Stimulated activated CD8-positive, alpha-beta memory T cell treated with anti-CD3 and anti-CD28 coated beads, Interleukin-12 subunit alpha, Interleukin-12 subunit beta, amount 100 ng/mL, for 4 hours (primary cell): ENCODE measurements at regions not wholly inside any gene's neighbourhood (a gene's known extent, or its start where the extent isn't known, plus 50 kb on each side); places are given as distances from the start of the nearest gene placed in this dataset.
"Not testable (repeated sequence)": the region's sequence is repeated elsewhere in the genome, so short reads cannot be mapped to it uniquely, and the experiment has no call there.

Experiments used
- DNase-seq: peaks from one replicate; pipeline ENCODE4 v3.0.0-alpha.2; 2020; ENCODE audit warnings: low read depth

DNA sequence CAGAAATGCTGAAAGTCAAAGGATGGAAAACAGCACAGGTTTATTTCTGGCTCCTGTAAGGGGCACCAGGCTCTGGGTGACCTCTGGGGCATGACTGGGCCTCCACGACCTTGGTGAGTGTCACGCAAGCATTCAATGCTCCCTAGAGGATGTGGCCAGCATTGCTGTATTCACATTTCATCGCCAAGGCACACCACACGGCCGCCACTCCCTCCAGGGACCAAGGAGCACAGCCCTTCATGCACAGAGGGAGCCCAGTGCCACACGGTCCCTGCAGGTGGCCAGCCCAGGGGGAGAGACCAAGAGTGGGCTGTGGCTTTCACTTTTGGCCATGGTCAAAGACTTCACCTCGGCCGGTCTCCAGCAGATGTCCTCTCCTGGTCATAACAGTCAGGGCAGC is 137.4 kb upstream of the TNRC6C start:
- no peak for DNase-seq

GRCh38 chr17:77822302-77823030 is 136.0 kb upstream of the TNRC6C start:
- no peak for DNase-seq

GRCh38 chr17:77824102-77824779 is 134.3 kb upstream of the TNRC6C start:
- DNase-seq, result no peak

DNA sequence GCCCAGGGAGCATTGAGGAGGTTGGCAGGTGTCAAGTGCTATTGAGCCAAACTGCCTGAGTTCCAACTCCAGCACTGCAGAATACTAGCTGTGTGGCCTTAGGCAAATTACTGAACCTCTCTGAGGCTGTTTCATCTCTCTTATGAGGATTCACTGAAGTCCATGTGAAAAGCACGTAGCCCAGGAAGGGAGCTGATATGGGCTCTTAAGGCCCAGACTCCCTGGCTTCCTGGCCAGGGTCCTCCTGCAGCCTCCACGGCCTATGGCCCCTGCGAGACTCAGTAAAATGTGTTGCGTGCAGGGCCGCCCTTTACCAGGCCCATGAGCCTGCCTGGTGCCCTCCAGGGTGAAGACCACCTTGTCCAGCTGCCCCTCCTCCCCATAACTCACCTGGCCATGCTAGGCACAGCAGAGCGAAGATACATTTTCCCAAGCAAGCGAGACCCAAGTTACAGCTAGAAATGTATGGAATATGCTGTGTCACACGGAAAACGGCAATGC is 133.7 kb upstream of the TNRC6C start:
- DNase-seq, result no peak

DNA sequence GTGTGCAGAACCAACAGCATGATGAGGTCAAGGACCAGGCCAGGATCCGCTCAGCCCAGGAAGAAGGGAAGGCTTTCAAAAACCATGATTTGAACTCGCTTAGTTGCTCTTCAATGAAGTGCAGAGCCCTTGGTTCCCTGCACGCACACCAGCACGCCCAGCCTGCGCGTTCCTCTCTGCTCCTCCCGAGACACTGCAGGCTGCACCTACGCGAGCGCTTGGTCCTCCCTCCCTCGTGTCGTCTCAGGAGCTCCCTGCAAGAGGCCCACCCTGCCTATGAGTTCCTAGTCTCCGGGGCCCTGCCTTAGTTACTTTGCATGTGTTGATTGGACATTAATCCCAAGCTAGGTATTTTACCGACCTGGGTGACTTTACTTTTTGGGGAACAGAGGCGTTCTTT is 132.9 kb upstream of the TNRC6C start:
- no peak for DNase-seq

DNA sequence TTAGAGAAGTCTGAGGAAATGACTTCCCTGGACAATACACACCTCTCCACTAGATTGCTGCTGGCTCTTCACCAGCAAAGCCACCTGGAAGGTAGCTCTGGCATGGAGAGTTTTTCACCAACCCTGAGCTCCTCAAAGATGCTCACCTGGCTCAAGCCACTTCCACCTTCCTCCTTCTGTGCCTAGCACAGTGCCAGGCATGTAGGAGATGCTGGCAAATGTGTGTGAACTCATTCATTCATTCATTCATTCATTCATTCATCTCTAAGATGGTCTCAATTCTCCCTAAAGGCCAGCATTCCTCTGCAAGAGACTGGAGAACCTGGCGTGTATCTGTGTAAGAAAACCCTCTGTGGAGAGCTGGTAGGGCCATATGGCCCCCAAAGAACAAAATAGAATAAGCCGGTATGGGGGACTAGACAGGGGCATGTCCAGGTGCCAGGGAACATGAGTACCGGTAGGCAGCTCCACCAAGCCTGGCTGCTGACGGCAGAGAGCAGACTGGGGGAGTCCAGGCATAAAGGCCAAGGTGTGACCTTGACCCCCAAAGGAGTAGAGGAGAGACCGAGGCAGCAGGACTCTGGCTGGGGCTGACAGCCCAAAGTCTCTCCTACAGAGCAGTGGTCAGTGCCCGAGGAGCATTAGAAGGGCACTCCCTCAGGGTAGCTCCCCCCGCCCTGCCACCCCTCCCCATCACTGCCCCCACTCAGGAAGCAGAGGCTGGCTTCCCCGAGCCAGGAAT is 132.2 kb upstream of the TNRC6C start:
- no peak for DNase-seq

DNA sequence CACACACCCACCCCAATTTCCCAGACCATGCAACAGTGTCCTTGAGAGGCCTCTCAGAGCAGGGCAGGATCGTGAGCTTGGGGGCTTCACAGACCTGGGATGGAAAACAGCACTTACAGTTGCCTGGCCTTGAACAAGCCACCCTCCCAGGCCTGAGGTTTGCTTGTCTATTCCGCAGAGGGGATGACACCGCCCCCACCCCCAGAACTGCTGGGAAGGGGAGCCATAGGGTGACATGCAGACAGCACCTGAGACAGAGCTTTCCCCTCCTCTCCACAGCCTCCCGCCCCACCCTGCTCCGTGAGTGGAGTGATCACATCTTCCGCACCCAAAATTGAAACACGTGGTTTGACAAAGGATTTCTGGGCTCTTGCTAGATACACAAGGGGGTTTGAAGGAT is 131.5 kb upstream of the TNRC6C start:
- DNase-seq, result no peak

DNA sequence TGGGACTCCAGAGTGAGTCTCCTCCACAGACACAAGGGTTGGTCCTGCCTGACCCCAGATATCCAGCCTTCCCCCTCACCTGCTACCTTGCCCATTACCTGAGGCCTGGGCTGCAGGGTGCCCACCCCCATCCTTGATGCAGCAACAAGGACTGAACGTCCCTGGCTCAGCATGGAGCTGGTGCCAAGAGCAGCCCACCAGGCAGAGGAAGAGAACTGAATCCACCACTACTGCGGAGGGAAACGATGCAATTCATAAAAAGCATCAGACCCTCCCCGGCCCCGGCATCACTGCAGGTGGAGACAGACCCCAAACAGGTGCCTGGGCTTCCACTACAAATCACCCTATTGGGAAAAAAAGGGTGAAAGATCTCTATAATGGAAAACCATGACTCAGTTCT is 131.0 kb upstream of the TNRC6C start:
- no peak for DNase-seq

- DNase-seq, result no peak
Measured at GRCh38 chr17:77828749-77829539, 129.6 kb upstream of the TNRC6C start.

GRCh38 chr17:77829843-77830799 is 128.4 kb upstream of the TNRC6C start:
- DNase-seq, result no peak

DNA sequence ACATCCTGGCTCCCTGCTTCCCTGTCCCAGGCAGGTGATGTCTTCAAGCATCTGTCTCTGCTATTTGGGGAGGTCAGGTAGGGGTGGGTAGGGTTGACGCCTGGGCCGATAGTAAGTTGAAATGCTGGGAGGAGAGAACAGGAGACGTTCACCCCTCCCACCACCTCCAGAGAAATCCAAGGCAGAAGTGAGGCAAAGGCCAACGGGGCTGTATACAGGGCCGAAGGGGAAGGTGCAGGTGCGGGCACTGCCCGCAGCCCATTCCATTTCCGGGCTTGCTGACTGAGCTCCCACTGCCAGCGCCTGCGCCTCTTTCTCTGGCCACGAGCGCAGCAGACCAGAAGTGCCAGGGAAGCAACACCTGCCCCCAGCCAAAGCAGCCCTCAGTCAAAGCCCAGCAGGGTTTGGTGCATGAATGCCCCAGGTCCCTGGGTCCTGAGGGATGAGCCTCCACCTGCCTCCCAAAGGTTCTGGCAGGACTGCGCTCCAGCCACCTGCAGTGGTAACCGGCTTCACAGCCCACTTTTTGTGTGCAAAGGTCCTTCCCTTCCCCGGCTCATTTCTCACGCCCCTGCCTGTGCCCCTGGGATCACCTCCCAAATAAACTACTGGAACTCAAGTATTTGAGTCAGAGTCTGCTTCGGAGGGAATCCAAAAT is 127.6 kb upstream of the TNRC6C start:
- DNase-seq, result no peak

GRCh38 chr17:77831474-77832179 is 126.9 kb upstream of the TNRC6C start:
- DNase-seq, result no peak

GRCh38 chr17:77832180-77832560 is 126.3 kb upstream of the TNRC6C start:
- no peak for DNase-seq

GRCh38 chr17:77833769-77834168 is 124.7 kb upstream of the TNRC6C start:
- DNase-seq, result no peak

GRCh38 chr17:77834170-77835115 is 124.1 kb upstream of the TNRC6C start:
- peak; percentile 56 for DNase-seq

- no peak for DNase-seq
Measured at GRCh38 chr17:77836557-77837041, 121.9 kb upstream of the TNRC6C start.

GRCh38 chr17:77837072-77837471 is 121.4 kb upstream of the TNRC6C start:
- DNase-seq, result not testable (repeated sequence)

GRCh38 chr17:77837917-77838316 is 120.6 kb upstream of the TNRC6C start:
- DNase-seq, result no peak
